ENCODE measurements at regions not wholly inside any gene's neighbourhood (a gene's known extent, or its start where the extent isn't known, plus 50 kb on each side); places are given as distances from the start of the nearest gene placed in this dataset.
"Not testable (repeated sequence)": the region's sequence is repeated elsewhere in the genome, so short reads cannot be mapped to it uniquely, and the experiment has no call there.

GRCh38 chr5:36739751-36740221 is 133.4 kb downstream of the SLC1A3 start:
- DNase-seq (ENCODE audit: low read depth): peak; percentile 78
- TF ChIP-seq, protein P1, sequence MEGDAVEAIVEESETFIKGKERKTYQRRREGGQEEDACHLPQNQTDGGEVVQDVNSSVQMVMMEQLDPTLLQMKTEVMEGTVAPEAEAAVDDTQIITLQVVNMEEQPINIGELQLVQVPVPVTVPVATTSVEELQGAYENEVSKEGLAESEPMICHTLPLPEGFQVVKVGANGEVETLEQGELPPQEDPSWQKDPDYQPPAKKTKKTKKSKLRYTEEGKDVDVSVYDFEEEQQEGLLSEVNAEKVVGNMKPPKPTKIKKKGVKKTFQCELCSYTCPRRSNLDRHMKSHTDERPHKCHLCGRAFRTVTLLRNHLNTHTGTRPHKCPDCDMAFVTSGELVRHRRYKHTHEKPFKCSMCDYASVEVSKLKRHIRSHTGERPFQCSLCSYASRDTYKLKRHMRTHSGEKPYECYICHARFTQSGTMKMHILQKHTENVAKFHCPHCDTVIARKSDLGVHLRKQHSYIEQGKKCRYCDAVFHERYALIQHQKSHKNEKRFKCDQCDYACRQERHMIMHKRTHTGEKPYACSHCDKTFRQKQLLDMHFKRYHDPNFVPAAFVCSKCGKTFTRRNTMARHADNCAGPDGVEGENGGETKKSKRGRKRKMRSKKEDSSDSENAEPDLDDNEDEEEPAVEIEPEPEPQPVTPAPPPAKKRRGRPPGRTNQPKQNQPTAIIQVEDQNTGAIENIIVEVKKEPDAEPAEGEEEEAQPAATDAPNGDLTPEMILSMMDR (IDR thresholded peaks at IDR 0.05; ENCODE audit: insufficient read depth, low read length): peak; percentile 87
- H3K4me3 ChIP-seq (ENCODE audit: low read depth, low read length): no peak overlapping the region

DNA sequence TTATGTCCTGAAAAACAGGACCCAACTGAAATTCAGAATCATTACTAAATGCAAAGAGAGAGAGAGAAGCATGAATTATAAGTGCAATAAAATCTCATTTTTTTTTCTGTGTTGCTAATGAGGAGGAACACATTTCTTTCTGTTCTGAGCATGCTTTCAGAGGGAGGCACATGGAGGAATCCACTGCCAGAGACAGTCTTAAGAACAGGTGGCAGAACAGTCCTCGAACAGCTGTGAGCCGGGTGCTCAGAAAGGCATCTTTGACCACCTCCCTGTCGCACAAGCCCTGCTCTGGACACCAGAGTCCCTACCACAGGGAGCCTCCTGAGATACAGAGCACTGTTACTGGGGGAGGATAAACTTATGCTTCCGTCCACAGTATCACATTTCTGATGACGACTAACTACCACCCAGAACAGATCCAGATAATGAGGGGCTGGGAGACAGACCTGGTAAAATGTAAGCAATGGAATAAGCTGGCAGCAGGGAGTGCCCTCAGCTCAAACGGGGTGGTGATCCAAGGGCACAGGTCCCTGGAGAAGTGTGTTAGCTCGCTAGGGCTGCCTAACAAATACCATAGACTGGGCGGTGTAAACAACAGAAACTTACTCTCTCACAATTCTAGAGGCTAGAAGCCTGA is 134.0 kb downstream of the SLC1A3 start:
- DNase-seq (ENCODE audit: low read depth): peak; percentile 26
- TF ChIP-seq, protein P1 (IDR thresholded peaks at IDR 0.05; ENCODE audit: insufficient read depth, low read length): no peak
- no peak overlapping the region for H3K4me3 ChIP-seq (ENCODE audit: low read depth, low read length)

GRCh38 chr5:36741128-36741527 is 134.7 kb downstream of the SLC1A3 start:
- TF ChIP-seq, protein P1 (IDR thresholded peaks at IDR 0.05; ENCODE audit: insufficient read depth, low read length): no peak
- DNase-seq (ENCODE audit: low read depth): peak; percentile 22

GRCh38 chr5:36743891-36744772 is 132.4 kb upstream of the NIPBL start:
- DNase-seq (ENCODE audit: low read depth): peak; percentile 60
- peak overlapping the region; percentile 72 for H3K4me3 ChIP-seq (ENCODE audit: low read depth, low read length)
- TF ChIP-seq, protein P1 (IDR thresholded peaks at IDR 0.05; ENCODE audit: insufficient read depth, low read length): peak; percentile 68

More at GRCh38 chr5:36741128-36741527, 134.7 kb downstream of the SLC1A3 start:
- H3K4me3 ChIP-seq (ENCODE audit: low read depth, low read length): no peak overlapping the region

DNA sequence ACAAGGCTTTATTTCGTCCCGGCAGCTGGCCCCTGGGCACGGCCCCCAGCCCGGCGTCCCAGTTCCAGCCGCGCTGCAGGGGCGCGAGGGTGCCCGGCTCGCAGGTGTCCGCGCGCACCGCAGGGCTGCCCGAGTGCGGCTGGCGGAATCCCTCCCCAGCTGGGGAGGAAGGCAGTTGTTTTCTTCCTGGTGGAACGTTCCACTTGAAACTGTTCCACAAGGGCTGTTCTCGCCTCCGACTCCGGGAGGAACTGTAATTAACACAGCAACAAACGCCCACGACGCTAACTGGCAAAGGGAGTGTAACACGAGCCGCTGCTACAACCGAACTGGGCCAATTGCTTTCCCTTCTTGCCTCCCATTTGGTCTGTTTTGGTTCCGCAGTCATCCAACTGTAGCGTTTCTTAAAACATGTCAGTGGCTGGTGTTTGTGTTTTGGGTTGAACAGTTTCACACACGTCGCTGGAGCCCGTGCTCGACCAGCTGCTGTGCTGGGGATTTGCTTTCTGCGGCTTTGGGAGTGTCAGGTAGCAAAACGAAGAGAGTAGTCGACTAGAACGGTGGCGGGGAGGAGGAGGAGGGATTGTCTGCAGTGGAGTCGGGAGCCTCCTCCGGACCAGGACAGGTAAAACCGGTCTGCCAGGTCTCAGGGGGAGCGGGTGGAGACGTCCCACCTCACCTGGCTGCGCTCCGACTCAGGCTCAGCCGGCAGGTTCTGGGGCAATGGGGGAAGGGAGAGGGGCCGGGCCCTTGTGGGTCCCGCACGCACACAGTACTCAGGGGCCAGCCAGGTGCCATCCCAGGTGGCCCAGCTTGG is 131.6 kb upstream of the NIPBL start:
- TF ChIP-seq, protein P1 (IDR thresholded peaks at IDR 0.05; ENCODE audit: insufficient read depth, low read length): no peak
- DNase-seq (ENCODE audit: low read depth): peak; percentile 36
- H3K4me3 ChIP-seq (ENCODE audit: low read depth, low read length): peak overlapping the region; percentile 72

- DNase-seq (ENCODE audit: low read depth); H3K4me3 ChIP-seq (ENCODE audit: low read depth, low read length): not testable (repeated sequence)
Measured at GRCh38 chr5:36747794-36748193, 128.8 kb upstream of the NIPBL start.

Data from fibroblast of the aortic adventitia (primary cell).